T47D (cell line): ENCODE measurements at regions not wholly inside any gene's neighbourhood (a gene's known extent, or its start where the extent isn't known, plus 50 kb on each side); places are given as distances from the start of the nearest gene placed in this dataset.
A peak's percentile ranks its signal among the peaks of the same experiment; 100 is the strongest.

Source experiments
- DNase-seq, 2 experiments: peaks; one replicate each; pipeline versions ENCODE4 v3.0.0 to v3.0.0-alpha.2; 2011 to 2012; ENCODE audit warnings: low read depth in 1 of 2, low spot score in 1 of 2
- JUND ChIP-seq: IDR thresholded peaks from 2 replicates; pipeline ENCODE4 v1.6.1; 2012; ENCODE audit warnings: low read depth
- in situ Hi-C: cut with HindIII; loops from 2 replicates; pipeline ENCODE4 v1.10.0; 2016; ENCODE audit warnings: low sequenced_read_pairs, low pct_unique_long_range_greater_than_20kb

GRCh38 chr2:150587547-150588505, 100.4 kb upstream of the RND3 start:
- DNase-seq, result peak in 1 of 2 experiments; percentile 80
- in situ Hi-C loops, result no loop called here
- no peak for TF ChIP-seq JUND

GRCh38 chr2:150586858-150587257, 99.4 kb upstream of the RND3 start:
- DNase-seq, result peak in 1 of 2 experiments; percentile 60
- in situ Hi-C loops, result no loop called here

GRCh38 chr2:150585221-150585971, 97.9 kb upstream of the RND3 start:
- TF ChIP-seq JUND, result no peak
- no peak for DNase-seq
- in situ Hi-C loops, result no loop called here

More at GRCh38 chr2:150586858-150587257, 99.4 kb upstream of the RND3 start:
- TF ChIP-seq JUND, result no peak

- in situ Hi-C loops, result no loop called here
- DNase-seq, result no peak
- TF ChIP-seq JUND, result no peak
Observed at GRCh38 chr2:150584081-150584480, 96.6 kb upstream of the RND3 start.

GRCh38 chr2:150581717-150582472, 94.4 kb upstream of the RND3 start:
- no peak for DNase-seq
- in situ Hi-C loops, result no loop called here
- no peak for TF ChIP-seq JUND

- in situ Hi-C loops, result no loop called here
- no peak for DNase-seq
- TF ChIP-seq JUND, result no peak
Observed at GRCh38 chr2:150578481-150578880, 91.0 kb upstream of the RND3 start.

- TF ChIP-seq JUND, result no peak
- in situ Hi-C loops, result no loop called here
- no peak for DNase-seq
Observed at GRCh38 chr2:150575861-150576260, 88.4 kb upstream of the RND3 start.

- no peak for TF ChIP-seq JUND
- in situ Hi-C loops, result no loop called here
- no peak for DNase-seq
Observed at GRCh38 chr2:150572961-150573395, 85.5 kb upstream of the RND3 start.

GRCh38 chr2:150572194-150572766, 84.8 kb upstream of the RND3 start:
- no peak for TF ChIP-seq JUND
- in situ Hi-C loops, result no loop called here
- no peak for DNase-seq

GRCh38 chr2:150571121-150571520, 83.7 kb upstream of the RND3 start:
- DNase-seq, result no peak
- in situ Hi-C loops, result no loop called here
- TF ChIP-seq JUND, result no peak

- DNase-seq, result no peak
- in situ Hi-C loops, result no loop called here
- no peak for TF ChIP-seq JUND
Observed at GRCh38 chr2:150570712-150571111, 83.2 kb upstream of the RND3 start.

GRCh38 chr2:150569761-150570160, 82.3 kb upstream of the RND3 start:
- no peak for TF ChIP-seq JUND
- DNase-seq, result no peak

More at GRCh38 chr2:150569761-150570160, 82.3 kb upstream of the RND3 start:
- in situ Hi-C loops, result no loop called here
